Naive thymus-derived CD4-positive, alpha-beta T cell (primary cell): ENCODE measurements at regions not wholly inside any gene's neighbourhood (a gene's known extent, or its start where the extent isn't known, plus 50 kb on each side); places are given as distances from the start of the nearest gene placed in this dataset.

ENCODE experiments used
- ATAC-seq: fragments of 150-1000 bp; cut with Tn5 transposase; 2 replicates; pipeline ENCODE4 v1.10.0; 2021; ENCODE audit warnings: mild to moderate bottlenecking, moderate library complexity
- CTCF ChIA-PET: fragments of 350-600 bp; sonication (Branson Sonifier 250); formaldehyde crosslinking; loops from one replicate; lab custom pipeline; 2021; ENCODE audit warnings: antibody characterized with exemption; lab: Charles Lee
- POLR2A ChIA-PET: fragments of 350-600 bp; sonication (Branson Sonifier 250); formaldehyde crosslinking; loops from one replicate; lab custom pipeline; 2021; ENCODE audit warnings: antibody characterized with exemption, inconsistent platforms; lab: Charles Lee
- DNase-seq, 9 donors: peaks; one replicate each; pipeline versions ENCODE4 v3.0.0 to v3.0.0-alpha.2; 2020 to 2022; ENCODE audit warnings: mixed read lengths in 1 of 9
- H3K27ac ChIP-seq: one replicate; pipeline ENCODE4 v1.7.0; 2013; ENCODE audit warnings: mild to moderate bottlenecking, low read depth, low read length, moderate library complexity
- H3K27me3 ChIP-seq, 2 donors: one replicate each; pipeline ENCODE4 v1.7.0; 2013; ENCODE audit warnings: low read length in 2 of 2, mild to moderate bottlenecking in 2 of 2, moderate library complexity in 2 of 2; ENCODE audit not compliant: control insufficient read depth in 2 of 2, insufficient read depth in 2 of 2
- H3K36me3 ChIP-seq, 3 experiments: 1 replicate in 2 of 3; 2 replicates in 1 of 3; pipeline ENCODE4 v1.7.0; 2013; ENCODE audit warnings: low read length in 3 of 3, mild to moderate bottlenecking in 3 of 3, moderate library complexity in 1 of 3; ENCODE audit not compliant: insufficient read depth in 3 of 3, control insufficient read depth in 2 of 3
- H3K4me1 ChIP-seq, 2 donors: one replicate each; pipeline ENCODE4 v1.7.0; 2013; ENCODE audit warnings: low read length in 2 of 2, mild to moderate bottlenecking in 2 of 2, moderate library complexity in 1 of 2; ENCODE audit not compliant: control insufficient read depth in 2 of 2, insufficient read depth in 2 of 2
- H3K4me3 ChIP-seq: 2 replicates; pipeline ENCODE4 v1.7.0; 2013; ENCODE audit warnings: mild to moderate bottlenecking, low read length
- H3K9me3 ChIP-seq, 3 experiments: 1 replicate in 2 of 3; 2 replicates in 1 of 3; pipeline ENCODE4 v1.7.0; 2013; ENCODE audit warnings: low read length in 3 of 3; ENCODE audit not compliant: control insufficient read depth in 2 of 3
- H3K27ac Mint-ChIP-seq, 9 donors: one replicate each; pipeline ENCODE4 v1.8.0; 2020 to 2022; ENCODE audit warnings: mixed read lengths in 9 of 9, mild to moderate bottlenecking in 8 of 9, moderate library complexity in 5 of 9, inconsistent platforms in 2 of 9
- H3K27me3 Mint-ChIP-seq, 5 donors: one replicate each; pipeline ENCODE4 v1.8.0; 2021 to 2022; ENCODE audit warnings: mixed read lengths in 5 of 5, mild to moderate bottlenecking in 1 of 5
- H3K36me3 Mint-ChIP-seq, 5 donors: one replicate each; pipeline ENCODE4 v1.8.0; 2020 to 2022; ENCODE audit warnings: mixed read lengths in 5 of 5, mild to moderate bottlenecking in 3 of 5, inconsistent platforms in 1 of 5
- H3K4me1 Mint-ChIP-seq, 7 donors: one replicate each; pipeline ENCODE4 v1.8.0; 2020 to 2022; ENCODE audit warnings: mixed read lengths in 7 of 7, mild to moderate bottlenecking in 3 of 7, inconsistent platforms in 1 of 7
- H3K4me3 Mint-ChIP-seq, 10 donors: one replicate each; pipeline ENCODE4 v1.8.0; 2020 to 2022; ENCODE audit warnings: mild to moderate bottlenecking in 10 of 10, mixed read lengths in 10 of 10, moderate library complexity in 6 of 10, inconsistent platforms in 2 of 10
- H3K9me3 Mint-ChIP-seq, 11 donors: one replicate each; pipeline ENCODE4 v1.8.0; 2020 to 2022; ENCODE audit warnings: mixed read lengths in 11 of 11, mild to moderate bottlenecking in 4 of 11, inconsistent platforms in 1 of 11, moderate library complexity in 1 of 11
- intact Hi-C, 2 donors: fragments of 100-400 bp; cut with micrococcal nuclease; formaldehyde crosslinking; loops; one replicate each; pipeline ENCODE4 v1.15.1; 2023

GRCh38 chr7:97798046-97799019 lies 66.4 kb downstream of the TAC1 start:
- Histone ChIP-seq H3K4me1 (no peaks in the 10 kb centered on the region), H3K9me3 (no peaks in the 10 kb centered on the region), H3K27ac (no peak overlapping the region), H3K36me3 (no peaks in the 10 kb centered on the region), H3K4me3 (no peak overlapping the region), H3K27me3 (no peaks in the 10 kb centered on the region)
- CTCF ChIA-PET: no interaction called here
- DNase-seq (no peak), ATAC-seq (no peak)
- Mint-ChIP-seq H3K4me1 (no peaks in the 10 kb centered on the region), H3K27me3 (peaks cover 0 to 57% (median 47%) of the 10 kb centered on the region in 5 donors), H3K27ac (no peak overlapping the region), H3K36me3 (peaks cover 0 to 6% (median 0%) of the 10 kb centered on the region in 5 donors), H3K9me3 (peaks cover 0 to 7% (median 0%) of the 10 kb centered on the region in 11 donors), H3K4me3 (no peak overlapping the region)
- POLR2A ChIA-PET: no interaction called here
- intact Hi-C loops: no loop called here

GRCh38 chr7:97801108-97801507 lies 69.2 kb downstream of the TAC1 start:
- no peaks in the 10 kb centered on the region for H3K9me3 ChIP-seq
- no peak for ATAC-seq
- Mint-ChIP-seq H3K27me3 (peaks cover 0 to 65% (median 41%) of the 10 kb centered on the region in 5 donors), H3K36me3 (peaks cover 0 to under 1% (median 0%) of the 10 kb centered on the region in 5 donors), H3K9me3 (peaks cover 0 to 4% (median 0%) of the 10 kb centered on the region in 11 donors), H3K4me3 (no peak overlapping the region), H3K27ac (no peak overlapping the region), H3K4me1 (no peaks in the 10 kb centered on the region)
- no peak for DNase-seq
- H3K4me1 ChIP-seq: no peaks in the 10 kb centered on the region
- POLR2A ChIA-PET: no interaction called here
- intact Hi-C loops: no loop called here
- no peak overlapping the region for H3K27ac ChIP-seq
- no peak overlapping the region for H3K4me3 ChIP-seq
- CTCF ChIA-PET: no interaction called here
- H3K36me3 ChIP-seq: no peaks in the 10 kb centered on the region
- H3K27me3 ChIP-seq: no peaks in the 10 kb centered on the region
